ENCODE measurements at regions not wholly inside any gene's neighbourhood (a gene's known extent, or its start where the extent isn't known, plus 50 kb on each side); places are given as distances from the start of the nearest gene placed in this dataset.

DNA sequence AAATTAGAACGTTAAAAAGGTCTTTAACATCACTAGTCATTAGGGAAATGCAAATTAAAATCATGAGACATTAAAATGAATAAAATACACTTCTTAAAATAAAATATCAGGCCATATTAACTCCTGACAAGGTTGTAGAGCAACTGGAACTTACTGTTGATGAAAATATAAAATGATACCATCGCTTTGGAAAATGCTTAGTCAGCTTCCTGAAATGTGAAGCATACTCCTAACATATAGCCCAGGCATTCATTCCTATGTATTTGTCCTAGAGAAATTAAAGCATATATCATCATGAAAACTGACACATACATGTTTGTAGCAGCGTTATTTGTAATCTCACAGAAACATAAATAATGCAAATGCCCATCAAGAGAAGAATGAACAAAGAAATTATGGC lies 211.5 kb upstream of the CHRM3 start:
- no peak overlapping the region for H3K4me3 ChIP-seq (ENCODE audit: low read depth, low read length)
- TF ChIP-seq, protein P1, sequence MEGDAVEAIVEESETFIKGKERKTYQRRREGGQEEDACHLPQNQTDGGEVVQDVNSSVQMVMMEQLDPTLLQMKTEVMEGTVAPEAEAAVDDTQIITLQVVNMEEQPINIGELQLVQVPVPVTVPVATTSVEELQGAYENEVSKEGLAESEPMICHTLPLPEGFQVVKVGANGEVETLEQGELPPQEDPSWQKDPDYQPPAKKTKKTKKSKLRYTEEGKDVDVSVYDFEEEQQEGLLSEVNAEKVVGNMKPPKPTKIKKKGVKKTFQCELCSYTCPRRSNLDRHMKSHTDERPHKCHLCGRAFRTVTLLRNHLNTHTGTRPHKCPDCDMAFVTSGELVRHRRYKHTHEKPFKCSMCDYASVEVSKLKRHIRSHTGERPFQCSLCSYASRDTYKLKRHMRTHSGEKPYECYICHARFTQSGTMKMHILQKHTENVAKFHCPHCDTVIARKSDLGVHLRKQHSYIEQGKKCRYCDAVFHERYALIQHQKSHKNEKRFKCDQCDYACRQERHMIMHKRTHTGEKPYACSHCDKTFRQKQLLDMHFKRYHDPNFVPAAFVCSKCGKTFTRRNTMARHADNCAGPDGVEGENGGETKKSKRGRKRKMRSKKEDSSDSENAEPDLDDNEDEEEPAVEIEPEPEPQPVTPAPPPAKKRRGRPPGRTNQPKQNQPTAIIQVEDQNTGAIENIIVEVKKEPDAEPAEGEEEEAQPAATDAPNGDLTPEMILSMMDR (IDR thresholded peaks at IDR 0.05; ENCODE audit: low read depth, low read length): no peak

DNA sequence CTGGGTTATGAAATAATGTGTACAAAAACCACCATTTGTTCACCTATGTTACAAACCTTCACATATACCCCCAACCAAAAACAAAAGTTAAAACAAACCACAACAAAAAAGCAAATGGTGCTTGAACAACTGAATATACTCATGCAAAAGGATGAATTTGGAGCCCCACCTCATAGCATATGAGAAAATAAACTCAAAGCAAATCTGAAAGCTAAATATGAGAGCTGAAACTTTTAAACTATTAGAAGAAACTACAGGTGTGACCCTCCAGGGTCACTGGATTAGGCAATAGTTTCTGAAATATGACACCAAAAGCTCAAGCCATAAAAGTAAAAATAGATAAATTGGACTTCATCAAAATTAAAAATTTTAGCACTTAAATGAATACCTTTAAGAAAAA lies 215.5 kb upstream of the CHRM3 start:
- TF ChIP-seq, protein P1 (IDR thresholded peaks at IDR 0.05; ENCODE audit: low read depth, low read length): no peak
- no peak overlapping the region for H3K4me3 ChIP-seq (ENCODE audit: low read depth, low read length)

- TF ChIP-seq, protein P1 (IDR thresholded peaks at IDR 0.05; ENCODE audit: low read depth, low read length): no peak
- H3K4me3 ChIP-seq (ENCODE audit: low read depth, low read length): no peak overlapping the region
Observed at GRCh38 chr1:239169276-239169675, 217.1 kb upstream of the CHRM3 start.

GRCh38 chr1:239164451-239165180 lies 221.8 kb upstream of the CHRM3 start:
- TF ChIP-seq, protein P1 (IDR thresholded peaks at IDR 0.05; ENCODE audit: low read depth, low read length): no peak
- no peak overlapping the region for H3K4me3 ChIP-seq (ENCODE audit: low read depth, low read length)

GRCh38 chr1:239155466-239156091 lies 230.8 kb upstream of the CHRM3 start:
- TF ChIP-seq, protein P1 (IDR thresholded peaks at IDR 0.05; ENCODE audit: low read depth, low read length): no peak
- H3K4me3 ChIP-seq (ENCODE audit: low read depth, low read length): no peak overlapping the region

DNA sequence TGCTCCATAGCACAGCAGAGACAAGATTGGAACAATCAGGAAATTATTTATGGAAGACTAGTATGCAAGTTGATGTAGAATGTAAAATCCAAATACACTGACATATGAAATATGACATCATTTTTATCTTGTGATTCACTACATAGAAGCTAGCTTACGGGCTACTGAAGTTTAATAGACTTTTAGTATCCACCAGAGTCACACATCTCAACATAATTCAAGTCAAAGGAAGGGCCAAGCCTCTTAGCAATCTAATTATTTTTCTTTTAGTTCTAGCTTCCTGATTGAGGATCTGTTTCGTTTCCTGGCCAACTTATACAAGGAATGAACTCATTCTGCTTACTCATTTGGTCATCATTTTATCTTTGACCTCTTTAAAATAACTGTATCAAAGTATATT lies 234.4 kb upstream of the CHRM3 start:
- TF ChIP-seq, protein P1 (IDR thresholded peaks at IDR 0.05; ENCODE audit: low read depth, low read length): no peak
- H3K4me3 ChIP-seq (ENCODE audit: low read depth, low read length): no peak overlapping the region

DNA sequence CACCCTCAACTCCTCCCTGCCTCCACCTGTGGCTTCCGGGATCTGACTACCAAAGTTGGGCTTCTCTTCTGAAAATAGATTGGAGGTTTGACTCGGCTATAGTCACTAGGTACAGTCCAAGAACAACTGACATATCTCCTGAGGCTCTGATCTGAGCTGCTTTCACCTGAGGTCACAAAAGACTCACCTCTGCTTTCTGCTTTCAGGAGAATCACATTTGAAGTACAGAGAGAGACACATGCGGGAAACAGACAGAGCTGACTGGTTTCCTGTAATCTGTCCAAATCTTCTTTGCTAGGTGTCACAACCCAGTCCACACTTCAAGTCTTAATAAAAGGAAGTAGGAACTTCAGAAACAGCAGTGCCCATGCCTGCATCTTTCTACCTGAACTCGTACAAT lies 245.4 kb upstream of the CHRM3 start:
- no peak overlapping the region for H3K4me3 ChIP-seq (ENCODE audit: low read depth, low read length)
- TF ChIP-seq, protein P1 (IDR thresholded peaks at IDR 0.05; ENCODE audit: low read depth, low read length): no peak

Measured in WI38 (cell line).